ENCODE measurements at regions not wholly inside any gene's neighbourhood (a gene's known extent, or its start where the extent isn't known, plus 50 kb on each side); places are given as distances from the start of the nearest gene placed in this dataset.
A peak's percentile ranks its signal among the peaks of the same experiment; 100 is the strongest.

DNA sequence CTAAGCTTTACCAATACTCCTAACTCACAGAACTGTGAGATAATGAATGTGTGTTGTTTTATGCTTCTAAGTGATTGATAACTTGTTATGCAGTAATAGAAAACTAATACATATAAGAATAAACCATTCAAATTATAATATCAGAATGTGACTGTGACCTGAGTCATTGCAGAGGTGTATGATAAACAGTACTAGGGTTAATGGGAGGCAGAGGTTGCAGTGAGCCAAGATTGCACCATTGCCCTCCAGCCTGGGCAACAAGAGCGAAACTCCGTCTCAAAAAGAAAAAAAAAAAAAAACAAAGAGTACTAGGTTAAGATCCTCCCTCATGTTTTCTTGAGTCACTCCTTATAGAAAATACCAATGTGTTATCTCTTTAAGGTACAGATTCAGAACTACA is 950.3 kb downstream of the SORCS1 start:
- Histone ChIP-seq H3K27ac (ENCODE audit: low read depth, low read length) (no peak overlapping the region), H2AFZ (ENCODE audit: low read length) (no peak overlapping the region), H3K4me2 (ENCODE audit: insufficient read depth, low read length) (no peak overlapping the region), H3K4me3 (ENCODE audit: insufficient read depth, low read length) (no peak overlapping the region), H3K4me1 (ENCODE audit: insufficient read depth, low read length) (no peaks in the 10 kb centered on the region), H4K20me1 (ENCODE audit: insufficient read depth, low read length) (no peaks in the 10 kb centered on the region), H3K36me3 (ENCODE audit: insufficient read depth, low read length) (no peaks in the 10 kb centered on the region), H3K79me2 (ENCODE audit: insufficient read depth, low read length) (no peaks in the 10 kb centered on the region), H3K27me3 (ENCODE audit: insufficient read depth, low read length) (no peaks in the 10 kb centered on the region), H3K9me3 (ENCODE audit: low read depth, low read length) (no peaks in the 10 kb centered on the region)
- TF ChIP-seq, protein P1, sequence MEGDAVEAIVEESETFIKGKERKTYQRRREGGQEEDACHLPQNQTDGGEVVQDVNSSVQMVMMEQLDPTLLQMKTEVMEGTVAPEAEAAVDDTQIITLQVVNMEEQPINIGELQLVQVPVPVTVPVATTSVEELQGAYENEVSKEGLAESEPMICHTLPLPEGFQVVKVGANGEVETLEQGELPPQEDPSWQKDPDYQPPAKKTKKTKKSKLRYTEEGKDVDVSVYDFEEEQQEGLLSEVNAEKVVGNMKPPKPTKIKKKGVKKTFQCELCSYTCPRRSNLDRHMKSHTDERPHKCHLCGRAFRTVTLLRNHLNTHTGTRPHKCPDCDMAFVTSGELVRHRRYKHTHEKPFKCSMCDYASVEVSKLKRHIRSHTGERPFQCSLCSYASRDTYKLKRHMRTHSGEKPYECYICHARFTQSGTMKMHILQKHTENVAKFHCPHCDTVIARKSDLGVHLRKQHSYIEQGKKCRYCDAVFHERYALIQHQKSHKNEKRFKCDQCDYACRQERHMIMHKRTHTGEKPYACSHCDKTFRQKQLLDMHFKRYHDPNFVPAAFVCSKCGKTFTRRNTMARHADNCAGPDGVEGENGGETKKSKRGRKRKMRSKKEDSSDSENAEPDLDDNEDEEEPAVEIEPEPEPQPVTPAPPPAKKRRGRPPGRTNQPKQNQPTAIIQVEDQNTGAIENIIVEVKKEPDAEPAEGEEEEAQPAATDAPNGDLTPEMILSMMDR (IDR thresholded peaks at IDR 0.05; ENCODE audit: extremely low read depth, low read depth, low read length), result no peak
- no peak for DNase-seq (ENCODE audit: insufficient read length, low spot score, missing footprints)

DNA sequence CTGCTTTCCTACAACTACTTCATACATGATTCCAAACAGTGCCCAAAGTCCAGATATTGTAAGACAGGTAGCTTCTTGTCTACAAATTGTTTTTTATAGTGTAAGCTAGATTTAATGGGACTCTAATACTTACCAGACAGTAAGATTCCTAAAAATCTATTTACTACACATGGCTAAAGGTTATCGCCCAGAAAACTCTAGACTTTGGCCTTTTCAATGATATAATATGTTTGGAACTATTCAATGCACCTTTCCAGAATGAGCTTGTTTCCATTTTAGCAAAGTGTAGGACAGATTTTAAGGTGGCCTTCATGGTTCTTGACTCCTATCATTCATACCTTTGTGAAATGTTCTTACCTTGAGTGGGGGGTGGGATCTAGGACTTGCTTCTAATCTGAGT is 951.0 kb downstream of the SORCS1 start:
- Histone ChIP-seq H3K27ac (ENCODE audit: low read depth, low read length) (no peak overlapping the region), H3K9me3 (ENCODE audit: low read depth, low read length) (no peaks in the 10 kb centered on the region), H3K4me1 (ENCODE audit: insufficient read depth, low read length) (no peaks in the 10 kb centered on the region), H2AFZ (ENCODE audit: low read length) (no peak overlapping the region), H3K27me3 (ENCODE audit: insufficient read depth, low read length) (no peaks in the 10 kb centered on the region), H3K79me2 (ENCODE audit: insufficient read depth, low read length) (no peaks in the 10 kb centered on the region), H3K36me3 (ENCODE audit: insufficient read depth, low read length) (no peaks in the 10 kb centered on the region), H4K20me1 (ENCODE audit: insufficient read depth, low read length) (no peaks in the 10 kb centered on the region), H3K4me3 (ENCODE audit: insufficient read depth, low read length) (no peak overlapping the region), H3K4me2 (ENCODE audit: insufficient read depth, low read length) (no peak overlapping the region)
- DNase-seq (ENCODE audit: insufficient read length, low spot score, missing footprints), result no peak
- TF ChIP-seq, protein P1 (IDR thresholded peaks at IDR 0.05; ENCODE audit: extremely low read depth, low read depth, low read length), result no peak

DNA sequence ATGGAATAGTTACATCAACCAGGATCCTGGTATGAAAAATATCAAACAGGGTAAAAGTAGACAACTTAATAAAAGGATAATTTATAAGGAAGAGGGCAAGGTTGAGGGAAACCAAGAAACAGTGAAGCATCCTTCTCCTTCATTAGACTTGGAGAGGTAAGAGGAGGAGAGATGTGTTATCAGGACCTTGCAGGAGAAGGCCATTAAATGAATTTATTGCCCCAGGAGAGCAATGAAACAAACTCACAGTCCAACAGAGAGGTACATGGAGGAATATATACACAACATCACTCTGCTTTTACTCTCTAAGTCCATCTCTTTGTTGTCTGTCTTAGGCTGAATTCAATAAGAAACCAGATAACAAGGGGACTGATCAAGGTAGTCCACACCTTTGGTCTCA is 966.2 kb downstream of the SORCS1 start:
- Histone ChIP-seq H3K27ac (ENCODE audit: low read depth, low read length) (no peak overlapping the region), H3K79me2 (ENCODE audit: insufficient read depth, low read length) (no peaks in the 10 kb centered on the region), H4K20me1 (ENCODE audit: insufficient read depth, low read length) (no peaks in the 10 kb centered on the region), H3K4me3 (ENCODE audit: insufficient read depth, low read length) (no peak overlapping the region), H2AFZ (ENCODE audit: low read length) (no peak overlapping the region), H3K27me3 (ENCODE audit: insufficient read depth, low read length) (no peaks in the 10 kb centered on the region), H3K4me2 (ENCODE audit: insufficient read depth, low read length) (no peak overlapping the region), H3K4me1 (ENCODE audit: insufficient read depth, low read length) (no peaks in the 10 kb centered on the region), H3K9me3 (ENCODE audit: low read depth, low read length) (no peaks in the 10 kb centered on the region), H3K36me3 (ENCODE audit: insufficient read depth, low read length) (no peaks in the 10 kb centered on the region)
- no peak for DNase-seq (ENCODE audit: insufficient read length, low spot score, missing footprints)
- TF ChIP-seq, protein P1 (IDR thresholded peaks at IDR 0.05; ENCODE audit: extremely low read depth, low read depth, low read length), result no peak

DNA sequence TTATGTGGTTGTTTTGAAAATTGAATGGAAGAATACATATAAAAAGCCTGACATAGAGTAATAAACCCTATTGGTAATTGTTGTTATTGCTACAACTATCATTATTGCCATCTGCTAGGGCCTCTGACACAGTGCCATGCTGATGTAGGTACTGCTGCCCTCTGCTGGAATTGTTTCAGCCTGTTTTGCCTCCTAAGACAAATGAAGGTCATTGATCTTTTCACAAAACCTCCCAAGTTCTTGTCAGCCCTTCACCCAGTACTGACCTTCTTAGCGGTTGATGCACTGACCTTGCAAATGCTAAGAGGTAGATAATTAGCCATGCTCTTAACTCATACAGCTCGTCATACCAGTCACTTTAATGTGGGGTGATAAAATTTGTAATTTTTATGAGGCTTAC is 975.2 kb downstream of the SORCS1 start:
- no peaks in the 10 kb centered on the region for H4K20me1 ChIP-seq (ENCODE audit: insufficient read depth, low read length)
- no peaks in the 10 kb centered on the region for H3K27me3 ChIP-seq (ENCODE audit: insufficient read depth, low read length)
- no peaks in the 10 kb centered on the region for H3K36me3 ChIP-seq (ENCODE audit: insufficient read depth, low read length)
- H2AFZ ChIP-seq (ENCODE audit: low read length), result no peak overlapping the region
- H3K4me3 ChIP-seq (ENCODE audit: insufficient read depth, low read length), result no peak overlapping the region
- H3K9me3 ChIP-seq (ENCODE audit: low read depth, low read length), result no peaks in the 10 kb centered on the region
- peak; percentile 50 for DNase-seq (ENCODE audit: insufficient read length, low spot score, missing footprints)
- H3K4me1 ChIP-seq (ENCODE audit: insufficient read depth, low read length), result no peaks in the 10 kb centered on the region
- H3K4me2 ChIP-seq (ENCODE audit: insufficient read depth, low read length), result no peak overlapping the region
- H3K79me2 ChIP-seq (ENCODE audit: insufficient read depth, low read length), result no peaks in the 10 kb centered on the region
- TF ChIP-seq, protein P1 (IDR thresholded peaks at IDR 0.05; ENCODE audit: extremely low read depth, low read depth, low read length), result no peak
- no peak overlapping the region for H3K27ac ChIP-seq (ENCODE audit: low read depth, low read length)
